ENCODE measurements at regions not wholly inside any gene's neighbourhood (a gene's known extent, or its start where the extent isn't known, plus 50 kb on each side); places are given as distances from the start of the nearest gene placed in this dataset.

DNA sequence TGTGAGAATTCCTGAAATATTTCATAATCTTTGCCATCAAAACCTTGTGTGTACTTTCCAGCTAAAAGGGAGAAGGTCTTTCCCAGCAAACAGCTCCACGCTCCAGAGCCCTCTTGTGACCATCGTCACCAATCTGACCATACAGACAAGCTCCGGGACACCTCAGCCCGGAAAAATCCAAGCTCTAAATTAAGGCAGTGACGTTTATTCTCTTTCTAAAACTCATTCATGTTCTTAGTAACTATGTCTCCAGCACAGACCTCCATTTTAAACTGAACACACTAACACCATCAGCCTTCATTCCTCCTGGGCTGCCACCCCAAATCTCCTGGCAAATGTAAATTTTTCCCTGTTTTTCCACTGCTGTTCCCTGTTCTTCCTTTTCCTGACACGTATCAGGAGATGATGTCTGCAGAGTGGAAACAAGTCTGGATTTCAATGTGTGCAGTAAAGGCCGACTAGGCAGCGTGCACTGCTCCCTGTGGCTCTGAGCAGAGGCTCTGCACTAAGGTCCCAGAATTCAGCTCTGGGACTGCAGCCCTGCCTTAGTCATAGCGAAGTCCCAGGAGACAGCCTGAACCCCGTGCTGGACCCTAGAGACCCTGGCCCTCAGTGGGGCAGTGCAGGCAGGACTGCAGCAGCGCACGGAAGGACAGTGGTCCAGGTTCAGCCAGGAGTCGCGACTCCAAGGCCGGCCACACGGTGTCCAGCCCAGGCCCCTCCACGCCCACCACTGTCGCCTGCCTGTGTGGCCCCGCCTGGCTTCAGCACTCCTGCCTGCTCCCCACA lies 452.5 kb upstream of the SALL3 start:
- TF ChIP-seq, protein P1, sequence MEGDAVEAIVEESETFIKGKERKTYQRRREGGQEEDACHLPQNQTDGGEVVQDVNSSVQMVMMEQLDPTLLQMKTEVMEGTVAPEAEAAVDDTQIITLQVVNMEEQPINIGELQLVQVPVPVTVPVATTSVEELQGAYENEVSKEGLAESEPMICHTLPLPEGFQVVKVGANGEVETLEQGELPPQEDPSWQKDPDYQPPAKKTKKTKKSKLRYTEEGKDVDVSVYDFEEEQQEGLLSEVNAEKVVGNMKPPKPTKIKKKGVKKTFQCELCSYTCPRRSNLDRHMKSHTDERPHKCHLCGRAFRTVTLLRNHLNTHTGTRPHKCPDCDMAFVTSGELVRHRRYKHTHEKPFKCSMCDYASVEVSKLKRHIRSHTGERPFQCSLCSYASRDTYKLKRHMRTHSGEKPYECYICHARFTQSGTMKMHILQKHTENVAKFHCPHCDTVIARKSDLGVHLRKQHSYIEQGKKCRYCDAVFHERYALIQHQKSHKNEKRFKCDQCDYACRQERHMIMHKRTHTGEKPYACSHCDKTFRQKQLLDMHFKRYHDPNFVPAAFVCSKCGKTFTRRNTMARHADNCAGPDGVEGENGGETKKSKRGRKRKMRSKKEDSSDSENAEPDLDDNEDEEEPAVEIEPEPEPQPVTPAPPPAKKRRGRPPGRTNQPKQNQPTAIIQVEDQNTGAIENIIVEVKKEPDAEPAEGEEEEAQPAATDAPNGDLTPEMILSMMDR (conservative IDR thresholded peaks at IDR 0.05; ENCODE audit: low read depth, low read length), result no peak
- H3K4me3 ChIP-seq (ENCODE audit: low read depth, low read length), result no peak overlapping the region
- no peak for DNase-seq (ENCODE audit: low read depth)

DNA sequence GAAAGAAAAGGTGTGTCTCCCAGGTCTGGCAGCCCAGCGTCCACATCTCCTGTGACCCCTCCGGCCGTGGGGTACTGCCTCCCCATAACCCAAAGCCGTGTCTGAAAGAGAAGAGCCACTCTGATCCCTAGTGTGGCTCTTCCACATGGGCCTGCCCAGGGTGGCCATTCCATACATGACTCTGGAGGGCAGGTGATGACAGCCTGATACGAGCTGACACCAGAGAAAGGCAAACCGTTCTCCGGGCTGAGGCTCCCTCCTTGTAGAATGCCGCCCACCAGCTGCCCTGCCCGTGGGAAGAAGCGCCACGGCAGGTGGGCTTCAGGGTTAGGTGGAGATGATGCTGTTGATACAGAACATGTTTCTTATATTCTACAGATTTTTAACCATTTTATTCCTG lies 451.6 kb upstream of the SALL3 start:
- no peak overlapping the region for H3K4me3 ChIP-seq (ENCODE audit: low read depth, low read length)
- DNase-seq (ENCODE audit: low read depth), result no peak
- TF ChIP-seq, protein P1 (conservative IDR thresholded peaks at IDR 0.05; ENCODE audit: low read depth, low read length), result no peak

GRCh38 chr18:78528411-78529258 lies 451.0 kb upstream of the SALL3 start:
- no peak for DNase-seq (ENCODE audit: low read depth)
- no peak overlapping the region for H3K4me3 ChIP-seq (ENCODE audit: low read depth, low read length)
- TF ChIP-seq, protein P1 (conservative IDR thresholded peaks at IDR 0.05; ENCODE audit: low read depth, low read length), result no peak

DNA sequence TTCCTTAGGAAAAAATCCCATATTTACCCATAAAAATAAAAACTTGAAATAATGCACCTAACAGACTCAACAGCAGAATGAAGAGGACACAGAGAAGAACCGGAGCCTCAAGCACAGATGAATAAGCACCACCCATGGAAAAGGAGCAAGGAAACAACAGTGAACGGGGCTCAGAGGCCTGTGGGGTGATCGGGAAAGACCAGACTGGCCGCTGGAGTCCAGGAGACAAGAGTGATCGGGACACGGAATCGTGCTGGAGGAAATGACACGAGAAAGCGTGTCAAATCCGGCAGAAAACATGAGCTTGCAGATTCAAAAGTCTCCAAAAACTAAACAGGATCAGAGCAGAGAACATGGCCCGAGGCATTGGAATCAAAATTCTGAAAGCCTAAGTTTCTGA lies 448.0 kb upstream of the SALL3 start:
- TF ChIP-seq, protein P1 (conservative IDR thresholded peaks at IDR 0.05; ENCODE audit: low read depth, low read length), result no peak
- no peak for DNase-seq (ENCODE audit: low read depth)
- H3K4me3 ChIP-seq (ENCODE audit: low read depth, low read length), result no peak overlapping the region

- H3K4me3 ChIP-seq (ENCODE audit: low read depth, low read length), result no peak overlapping the region
- DNase-seq (ENCODE audit: low read depth), result no peak
- TF ChIP-seq, protein P1 (conservative IDR thresholded peaks at IDR 0.05; ENCODE audit: low read depth, low read length), result no peak
These were observed 440.8 kb upstream of the SALL3 start for GRCh38 chr18:78538669-78539440.

DNA sequence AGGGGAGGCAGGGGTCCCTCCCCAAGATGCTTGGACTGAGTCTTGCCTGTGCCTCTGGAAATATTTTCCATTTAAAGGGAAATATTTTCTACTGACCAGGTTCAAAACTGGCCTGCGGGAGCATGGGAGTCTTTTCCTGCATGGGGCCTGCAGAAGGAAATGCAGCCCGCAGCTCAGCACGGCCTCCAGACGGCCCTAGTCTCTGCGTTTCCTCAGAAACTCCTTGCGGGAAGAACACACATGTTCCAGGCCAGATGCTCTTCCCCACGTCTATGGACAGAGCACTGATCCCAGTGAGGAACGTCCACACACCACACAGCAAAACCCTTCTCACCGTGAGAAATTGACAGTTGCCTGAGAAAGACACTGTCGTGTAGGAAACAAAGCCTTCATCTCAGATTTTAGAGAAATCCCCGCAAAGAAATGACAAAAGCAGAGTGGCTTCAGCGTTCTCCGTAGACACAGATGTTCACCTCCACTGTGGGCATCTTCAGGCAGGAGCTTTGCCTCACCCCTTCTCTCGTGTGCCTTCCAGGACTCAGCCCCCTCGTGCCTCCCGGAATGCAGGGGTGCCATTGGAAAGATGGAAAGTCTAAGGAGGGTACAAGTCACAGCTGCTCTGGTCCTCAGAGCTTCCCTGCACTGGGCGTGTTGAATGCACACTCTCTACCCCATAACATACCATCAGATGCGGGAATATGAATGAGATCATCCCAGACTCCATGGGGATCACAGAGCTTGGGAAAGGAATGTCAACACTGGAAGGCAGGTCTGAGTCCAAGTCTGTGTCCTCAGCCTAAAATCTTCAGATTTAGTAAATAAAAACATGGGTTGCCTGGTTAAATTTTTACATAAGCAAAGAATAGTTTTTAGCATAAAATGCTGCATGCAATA lies 438.7 kb upstream of the SALL3 start:
- H3K4me3 ChIP-seq (ENCODE audit: low read depth, low read length), result no peak overlapping the region
- TF ChIP-seq, protein P1 (conservative IDR thresholded peaks at IDR 0.05; ENCODE audit: low read depth, low read length), result no peak
- no peak for DNase-seq (ENCODE audit: low read depth)
